ENCODE measurements at regions not wholly inside any gene's neighbourhood (a gene's known extent, or its start where the extent isn't known, plus 50 kb on each side); places are given as distances from the start of the nearest gene placed in this dataset.

- H3K4me1 Mint-ChIP-seq: peaks cover 26% of the 10 kb centered on the region
- no peak for TF ChIP-seq CTCF (IDR thresholded peaks at IDR 0.05; ENCODE audit: unreplicated experiment in 3 of 3)
- no peak overlapping the region for H3K27ac Mint-ChIP-seq
- peaks cover 4% of the 10 kb centered on the region for H3K27me3 Mint-ChIP-seq (ENCODE audit: low read depth)
- H3K4me3 Mint-ChIP-seq: no peak overlapping the region
- no peaks in the 10 kb centered on the region for H3K36me3 Mint-ChIP-seq (ENCODE audit: low read depth)
- H3K9me3 Mint-ChIP-seq: no peaks in the 10 kb centered on the region
Measured at GRCh38 chr1:90319918-90320317, 325.0 kb downstream of the ZNF326 start.

- no peak for TF ChIP-seq CTCF (IDR thresholded peaks at IDR 0.05; ENCODE audit: unreplicated experiment in 3 of 3)
- no peaks in the 10 kb centered on the region for H3K36me3 Mint-ChIP-seq (ENCODE audit: low read depth)
- peaks cover 7% of the 10 kb centered on the region for H3K27me3 Mint-ChIP-seq (ENCODE audit: low read depth)
- H3K4me3 Mint-ChIP-seq: no peak overlapping the region
- H3K4me1 Mint-ChIP-seq: peaks cover 26% of the 10 kb centered on the region
- no peak overlapping the region for H3K27ac Mint-ChIP-seq
- H3K9me3 Mint-ChIP-seq: no peaks in the 10 kb centered on the region
Measured at GRCh38 chr1:90318431-90318830, 323.5 kb downstream of the ZNF326 start.

GRCh38 chr1:90317628-90318027 is 322.7 kb downstream of the ZNF326 start:
- Mint-ChIP-seq H3K27me3 (ENCODE audit: low read depth) (peaks cover 7% of the 10 kb centered on the region), H3K36me3 (ENCODE audit: low read depth) (no peaks in the 10 kb centered on the region), H3K4me1 (peaks cover 26% of the 10 kb centered on the region), H3K9me3 (no peaks in the 10 kb centered on the region), H3K27ac (no peak overlapping the region), H3K4me3 (no peak overlapping the region)
- TF ChIP-seq CTCF (IDR thresholded peaks at IDR 0.05; ENCODE audit: unreplicated experiment in 3 of 3): no peak

- H3K9me3 Mint-ChIP-seq: no peaks in the 10 kb centered on the region
- no peak overlapping the region for H3K27ac Mint-ChIP-seq
- no peak for TF ChIP-seq CTCF (IDR thresholded peaks at IDR 0.05; ENCODE audit: unreplicated experiment in 3 of 3)
- no peaks in the 10 kb centered on the region for H3K36me3 Mint-ChIP-seq (ENCODE audit: low read depth)
- peaks cover 8% of the 10 kb centered on the region for H3K27me3 Mint-ChIP-seq (ENCODE audit: low read depth)
- no peak overlapping the region for H3K4me3 Mint-ChIP-seq
- peaks cover 4% of the 10 kb centered on the region for H3K4me1 Mint-ChIP-seq
Measured at GRCh38 chr1:90314533-90314932, 319.6 kb downstream of the ZNF326 start.

- TF ChIP-seq CTCF (IDR thresholded peaks at IDR 0.05; ENCODE audit: unreplicated experiment in 3 of 3): no peak
- peaks cover 8% of the 10 kb centered on the region for H3K27me3 Mint-ChIP-seq (ENCODE audit: low read depth)
- H3K9me3 Mint-ChIP-seq: no peaks in the 10 kb centered on the region
- no peaks in the 10 kb centered on the region for H3K36me3 Mint-ChIP-seq (ENCODE audit: low read depth)
- no peak overlapping the region for H3K4me3 Mint-ChIP-seq
- H3K27ac Mint-ChIP-seq: no peak overlapping the region
- H3K4me1 Mint-ChIP-seq: no peaks in the 10 kb centered on the region
Measured at GRCh38 chr1:90313778-90314177, 318.9 kb downstream of the ZNF326 start.

- Mint-ChIP-seq H3K27me3 (ENCODE audit: low read depth) (peaks cover 8% of the 10 kb centered on the region), H3K4me3 (no peak overlapping the region), H3K36me3 (ENCODE audit: low read depth) (no peaks in the 10 kb centered on the region), H3K4me1 (peaks cover 6% of the 10 kb centered on the region), H3K9me3 (peaks cover 8% of the 10 kb centered on the region), H3K27ac (no peak overlapping the region)
- TF ChIP-seq CTCF (IDR thresholded peaks at IDR 0.05; ENCODE audit: unreplicated experiment in 3 of 3): no peak
Measured at GRCh38 chr1:90309806-90310205, 314.9 kb downstream of the ZNF326 start.
